ENCODE measurements at regions not wholly inside any gene's neighbourhood (a gene's known extent, or its start where the extent isn't known, plus 50 kb on each side); places are given as distances from the start of the nearest gene placed in this dataset.
"Not testable (repeated sequence)": the region's sequence is repeated elsewhere in the genome, so short reads cannot be mapped to it uniquely, and the experiment has no call there.

- no peak overlapping the region for H3K9ac ChIP-seq (ENCODE audit: low read depth, low read length)
- H3K4me1 ChIP-seq (ENCODE audit: insufficient read depth, low read length): no peaks in the 10 kb centered on the region
- no peaks in the 10 kb centered on the region for H3K36me3 ChIP-seq (ENCODE audit: insufficient read depth, low read length)
- H3K9me3 ChIP-seq (ENCODE audit: control insufficient read depth, insufficient read depth, low read length): 0 out of 2 replicates have a peak, but pooled peaks cover 3% of the 10 kb centered on the region
Measured at GRCh38 chrX:99266255-99266654, 1143.8 kb downstream of the PCDH19 start.

DNA sequence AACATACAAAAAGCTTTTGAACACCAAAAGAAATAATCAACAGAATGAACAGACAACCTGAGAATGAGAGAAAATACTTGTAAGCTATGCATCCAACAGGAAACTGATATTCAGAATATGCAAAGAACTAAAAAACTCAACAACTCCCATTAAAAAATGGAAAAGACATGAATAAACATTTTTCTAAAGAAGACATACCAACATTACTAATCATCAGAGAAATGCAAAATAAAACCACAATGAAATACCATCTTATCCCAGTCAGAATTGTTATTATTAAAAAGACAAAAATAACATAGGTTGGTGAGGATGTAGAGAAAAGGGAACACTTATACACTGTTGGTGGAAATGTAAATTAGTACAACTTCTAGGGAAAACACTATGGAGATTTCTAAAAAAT lies 1161.9 kb downstream of the PCDH19 start:
- no peaks in the 10 kb centered on the region for H3K9me3 ChIP-seq (ENCODE audit: control insufficient read depth, insufficient read depth, low read length)
- H3K36me3 ChIP-seq (ENCODE audit: insufficient read depth, low read length): no peaks in the 10 kb centered on the region
- H3K9ac ChIP-seq (ENCODE audit: low read depth, low read length): no peak overlapping the region

GRCh38 chrX:99242001-99242400 lies 1168.1 kb downstream of the PCDH19 start:
- no peak overlapping the region for H3K9ac ChIP-seq (ENCODE audit: low read depth, low read length)
- H3K4me1 ChIP-seq (ENCODE audit: insufficient read depth, low read length): no peaks in the 10 kb centered on the region
- H3K9me3 ChIP-seq (ENCODE audit: control insufficient read depth, insufficient read depth, low read length): no peaks in the 10 kb centered on the region
- no peaks in the 10 kb centered on the region for H3K36me3 ChIP-seq (ENCODE audit: insufficient read depth, low read length)

More for the DNA sequence above, 1161.9 kb downstream of the PCDH19 start:
- peaks cover 5% of the 10 kb centered on the region; the same call in 1 of the 2 replicates for H3K4me1 ChIP-seq (ENCODE audit: insufficient read depth, low read length)

GRCh38 chrX:99234384-99234783 lies 1175.7 kb downstream of the PCDH19 start:
- not testable (repeated sequence) for H3K9me3 ChIP-seq (ENCODE audit: control insufficient read depth, insufficient read depth, low read length); H3K36me3 ChIP-seq (ENCODE audit: insufficient read depth, low read length); H3K9ac ChIP-seq (ENCODE audit: low read depth, low read length); H3K4me1 ChIP-seq (ENCODE audit: insufficient read depth, low read length)

DNA sequence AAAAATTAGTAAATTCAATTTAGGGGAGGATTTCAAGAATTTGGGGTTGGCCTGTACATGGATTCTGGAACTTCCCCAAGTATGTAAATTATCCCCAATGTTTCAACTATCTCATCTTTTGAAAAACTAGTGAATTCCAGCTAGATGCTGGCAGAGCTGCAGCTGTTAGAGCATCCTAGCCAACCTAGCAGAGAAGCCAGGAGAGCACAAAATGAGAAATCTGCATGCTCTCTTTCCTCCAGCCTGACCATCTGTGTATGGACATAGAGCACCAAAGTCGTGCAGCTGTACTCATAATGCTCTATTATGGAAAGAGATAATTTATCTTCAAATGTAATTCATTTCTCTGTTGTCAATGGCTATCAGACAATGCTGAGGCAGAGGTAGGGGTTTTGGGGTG lies 1217.7 kb downstream of the PCDH19 start:
- H3K4me1 ChIP-seq (ENCODE audit: insufficient read depth, low read length): peaks cover 4% of the 10 kb centered on the region; the same call in 1 of the 2 replicates
- no peaks in the 10 kb centered on the region for H3K9me3 ChIP-seq (ENCODE audit: control insufficient read depth, insufficient read depth, low read length)
- no peak overlapping the region for H3K9ac ChIP-seq (ENCODE audit: low read depth, low read length)
- H3K36me3 ChIP-seq (ENCODE audit: insufficient read depth, low read length): no peaks in the 10 kb centered on the region

- Histone ChIP-seq H3K9ac (ENCODE audit: low read depth, low read length) (no peak overlapping the region), H3K4me1 (ENCODE audit: insufficient read depth, low read length) (no peaks in the 10 kb centered on the region), H3K36me3 (ENCODE audit: insufficient read depth, low read length) (no peaks in the 10 kb centered on the region), H3K9me3 (ENCODE audit: control insufficient read depth, insufficient read depth, low read length) (no peaks in the 10 kb centered on the region)
Measured at GRCh38 chrX:99184153-99184552, 1225.9 kb downstream of the PCDH19 start.

GRCh38 chrX:99172958-99173357 lies 1237.1 kb downstream of the PCDH19 start:
- no peaks in the 10 kb centered on the region for H3K36me3 ChIP-seq (ENCODE audit: insufficient read depth, low read length)
- no peaks in the 10 kb centered on the region for H3K4me1 ChIP-seq (ENCODE audit: insufficient read depth, low read length)
- no peak overlapping the region for H3K9ac ChIP-seq (ENCODE audit: low read depth, low read length)
- no peaks in the 10 kb centered on the region for H3K9me3 ChIP-seq (ENCODE audit: control insufficient read depth, insufficient read depth, low read length)

- no peaks in the 10 kb centered on the region for H3K36me3 ChIP-seq (ENCODE audit: insufficient read depth, low read length)
- no peaks in the 10 kb centered on the region for H3K9me3 ChIP-seq (ENCODE audit: control insufficient read depth, insufficient read depth, low read length)
- peaks cover 7% of the 10 kb centered on the region; the same call in 1 of the 2 replicates for H3K4me1 ChIP-seq (ENCODE audit: insufficient read depth, low read length)
- no peak overlapping the region for H3K9ac ChIP-seq (ENCODE audit: low read depth, low read length)
Measured at GRCh38 chrX:99142745-99143144, 1267.3 kb downstream of the PCDH19 start.

GRCh38 chrX:99137488-99137887 lies 1272.6 kb downstream of the PCDH19 start:
- Histone ChIP-seq H3K9me3 (ENCODE audit: control insufficient read depth, insufficient read depth, low read length) (no peaks in the 10 kb centered on the region), H3K36me3 (ENCODE audit: insufficient read depth, low read length) (no peaks in the 10 kb centered on the region), H3K9ac (ENCODE audit: low read depth, low read length) (no peak overlapping the region), H3K4me1 (ENCODE audit: insufficient read depth, low read length) (peaks cover 5% of the 10 kb centered on the region; the same call in 1 of the 2 replicates)

DNA sequence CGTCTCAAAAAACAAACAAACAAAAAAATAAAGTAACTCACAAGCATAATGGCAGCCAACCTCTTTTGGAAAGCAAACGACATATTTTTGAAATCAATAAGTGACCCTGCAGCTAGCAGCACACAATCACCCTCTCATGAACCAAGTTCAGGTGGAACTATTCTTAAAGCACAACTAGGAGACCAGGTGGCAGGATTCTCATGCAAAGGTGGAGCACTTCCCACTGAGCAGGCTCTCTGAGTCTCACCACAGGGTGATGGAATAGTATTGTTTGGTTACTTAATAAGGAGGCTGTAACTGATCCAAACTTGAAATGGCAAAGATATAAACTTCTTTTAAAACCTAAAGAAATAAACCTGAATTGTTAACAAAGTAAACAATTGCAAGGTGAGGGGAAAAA lies 1293.1 kb downstream of the PCDH19 start:
- Histone ChIP-seq H3K36me3 (ENCODE audit: insufficient read depth, low read length) (no peaks in the 10 kb centered on the region), H3K4me1 (ENCODE audit: insufficient read depth, low read length) (peaks cover 12% of the 10 kb centered on the region; the same call in 1 of the 2 replicates), H3K9ac (ENCODE audit: low read depth, low read length) (no peak overlapping the region), H3K9me3 (ENCODE audit: control insufficient read depth, insufficient read depth, low read length) (no peaks in the 10 kb centered on the region)

GRCh38 chrX:99095965-99096635 lies 1314.0 kb downstream of the PCDH19 start:
- no peak overlapping the region for H3K9ac ChIP-seq (ENCODE audit: low read depth, low read length)
- H3K4me1 ChIP-seq (ENCODE audit: insufficient read depth, low read length): peaks cover 3% of the 10 kb centered on the region; the same call in 1 of the 2 replicates
- H3K36me3 ChIP-seq (ENCODE audit: insufficient read depth, low read length): no peaks in the 10 kb centered on the region
- no peaks in the 10 kb centered on the region for H3K9me3 ChIP-seq (ENCODE audit: control insufficient read depth, insufficient read depth, low read length)

- Histone ChIP-seq H3K36me3 (ENCODE audit: insufficient read depth, low read length) (no peaks in the 10 kb centered on the region), H3K4me1 (ENCODE audit: insufficient read depth, low read length) (peaks cover 3% of the 10 kb centered on the region; the same call in 1 of the 2 replicates), H3K9ac (ENCODE audit: low read depth, low read length) (no peak overlapping the region), H3K9me3 (ENCODE audit: control insufficient read depth, insufficient read depth, low read length) (no peaks in the 10 kb centered on the region)
Measured at GRCh38 chrX:99091459-99091858, 1318.6 kb downstream of the PCDH19 start.

GRCh38 chrX:99078301-99078700 lies 1331.8 kb downstream of the PCDH19 start:
- Histone ChIP-seq H3K36me3 (ENCODE audit: insufficient read depth, low read length) (no peaks in the 10 kb centered on the region), H3K4me1 (ENCODE audit: insufficient read depth, low read length) (no peaks in the 10 kb centered on the region), H3K9me3 (ENCODE audit: control insufficient read depth, insufficient read depth, low read length) (no peaks in the 10 kb centered on the region)

GRCh38 chrX:99077099-99077498 lies 1333.0 kb downstream of the PCDH19 start:
- Histone ChIP-seq H3K9ac (ENCODE audit: low read depth, low read length) (no peak overlapping the region), H3K36me3 (ENCODE audit: insufficient read depth, low read length) (no peaks in the 10 kb centered on the region)

More at GRCh38 chrX:99078301-99078700, 1331.8 kb downstream of the PCDH19 start:
- no peak overlapping the region for H3K9ac ChIP-seq (ENCODE audit: low read depth, low read length)

DNA sequence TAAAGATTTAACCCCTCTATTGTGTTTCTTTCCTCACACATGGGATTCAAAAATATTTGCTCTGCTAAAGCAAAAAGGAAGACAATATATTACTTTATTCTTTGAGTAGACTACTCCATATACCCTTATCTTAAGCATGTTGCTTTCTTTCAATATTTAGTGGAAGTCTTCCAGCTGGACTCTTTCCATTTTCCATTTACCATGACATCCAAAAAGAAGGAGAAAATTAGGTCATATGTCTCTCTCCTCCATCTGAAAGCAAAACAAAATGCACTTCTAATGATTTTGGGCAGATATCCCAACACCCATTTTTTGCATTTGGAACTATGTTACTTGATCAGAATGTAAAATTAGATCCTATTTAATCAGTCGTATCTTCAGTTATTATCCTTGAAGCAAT lies 1336.5 kb downstream of the PCDH19 start:
- Histone ChIP-seq H3K9ac (ENCODE audit: low read depth, low read length) (no peak overlapping the region), H3K9me3 (ENCODE audit: control insufficient read depth, insufficient read depth, low read length) (no peaks in the 10 kb centered on the region), H3K36me3 (ENCODE audit: insufficient read depth, low read length) (no peaks in the 10 kb centered on the region), H3K4me1 (ENCODE audit: insufficient read depth, low read length) (no peaks in the 10 kb centered on the region)

More at GRCh38 chrX:99077099-99077498, 1333.0 kb downstream of the PCDH19 start:
- Histone ChIP-seq H3K9me3 (ENCODE audit: control insufficient read depth, insufficient read depth, low read length) (no peaks in the 10 kb centered on the region), H3K4me1 (ENCODE audit: insufficient read depth, low read length) (no peaks in the 10 kb centered on the region)
